Upper lobe of left lung (tissue), 6 donors: ENCODE measurements at regions not wholly inside any gene's neighbourhood (a gene's known extent, or its start where the extent isn't known, plus 50 kb on each side); places are given as distances from the start of the nearest gene placed in this dataset.

Experiments
- ATAC-seq, 2 donors: fragments of 200-7000 bp; cut with Tn5 transposase; one replicate each; pipeline ENCODE4 v1.9.1; 2022; ENCODE audit warnings: mild to moderate bottlenecking in 2 of 2, moderate library complexity in 2 of 2; ENCODE audit not compliant: low FRiP score in 2 of 2
- DNase-seq, 2 donors: peaks; one replicate each; pipeline ENCODE4 v3.0.0-alpha.2; 2019 to 2020
- H3K27ac ChIP-seq, 4 donors: fragments of 200-600 bp; sonication (generic); one replicate each; pipeline ENCODE4 v1.5.1; 2016 to 2019
- H3K27me3 ChIP-seq, 4 donors: fragments of 200-600 bp; sonication (generic); one replicate each; pipeline ENCODE4 v1.5.1; 2017 to 2019
- H3K36me3 ChIP-seq, 4 donors: fragments of 200-600 bp; sonication (generic); one replicate each; pipeline ENCODE4 v1.5.1; 2016 to 2019
- H3K4me1 ChIP-seq, 4 donors: fragments of 200-600 bp; sonication (generic); one replicate each; pipeline ENCODE4 v1.5.1; 2018 to 2019
- H3K4me3 ChIP-seq, 4 donors: fragments of 200-600 bp; sonication (generic); one replicate each; pipeline ENCODE4 v1.5.1; 2017 to 2019; ENCODE audit warnings: mild to moderate bottlenecking in 2 of 4, moderate library complexity in 1 of 4
- H3K9me3 ChIP-seq, 4 donors: fragments of 200-600 bp; sonication (generic); one replicate each; pipeline ENCODE4 v1.5.1; 2018 to 2019
- CTCF ChIP-seq, 6 experiments: fragments of 450-650 bp in 4 of 6; fragments of 200-600 bp in 2 of 6; sonication (generic) in 2 of 6; IDR thresholded peaks; one replicate each; pipeline ENCODE4 v1.5.1; 2016 to 2019; ENCODE audit warnings: antibody characterized with exemption in 6 of 6
- EP300 ChIP-seq, 4 donors: sonication (generic); formaldehyde crosslinking; IDR thresholded peaks; one replicate each; pipeline ENCODE4 v1.5.1; 2017; ENCODE audit warnings: antibody characterized with exemption in 4 of 4, control low read depth in 2 of 4
- POLR2A ChIP-seq, 4 donors: fragments of 450-650 bp; IDR thresholded peaks; one replicate each; pipeline ENCODE4 v1.5.1; 2016 to 2017; ENCODE audit warnings: antibody characterized with exemption in 4 of 4, mild to moderate bottlenecking in 2 of 4
- POLR2AphosphoS5 ChIP-seq, 2 donors: sonication (generic); formaldehyde crosslinking; IDR thresholded peaks; one replicate each; pipeline ENCODE4 v1.5.1; 2017; ENCODE audit warnings: antibody characterized with exemption in 2 of 2
- WGBS, 2 donors: methylation state at CpG; one replicate each; pipeline ENCODE4 v1.1.5; 2017 to 2018; 5-methylcytosine and 5-hydroxymethylcytosine counted together
- donor health status: DM: no; HTN: no; CAD: no; lungs with moderate emphysema.
- donor health status: DM: no; HTN: yes; CAD: no; lungs with severe emphysema.

DNA sequence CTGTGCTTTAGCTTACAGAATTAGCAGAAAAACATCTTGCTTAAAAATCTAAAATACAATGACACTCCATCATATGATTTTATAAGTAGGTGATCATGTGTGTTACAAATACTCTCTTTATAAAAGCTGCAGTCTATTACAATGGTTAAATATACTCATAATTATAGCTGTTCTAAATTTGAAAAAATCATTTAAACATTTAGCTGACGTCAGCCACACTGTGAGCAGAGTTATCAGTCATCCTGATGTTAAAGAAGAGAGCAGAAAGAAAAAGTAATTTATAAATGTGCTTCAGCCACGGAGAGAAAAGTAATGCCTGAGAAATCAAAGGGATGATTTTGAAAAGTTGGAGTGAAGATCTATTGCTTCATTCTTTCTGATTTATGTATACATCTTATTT, 1325.9 kb upstream of the B3GALT2 start:
- Histone ChIP-seq H3K4me3 (no peak overlapping the region), H3K27me3 (no peaks in the 10 kb centered on the region), H3K9me3 (peaks cover 0 to 8% (median 0%) of the 10 kb centered on the region in 4 donors), H3K4me1 (no peaks in the 10 kb centered on the region), H3K27ac (no peak overlapping the region), H3K36me3 (no peaks in the 10 kb centered on the region)
- 51 to 61% methylated on average over 2 of the region's 2 CpGs for WGBS, 2 donors
- no peak for ATAC-seq
- no peak for DNase-seq
- TF ChIP-seq POLR2A (IDR thresholded peaks at IDR 0.05) (no peak), CTCF (IDR thresholded peaks at IDR 0.05) (no peak), POLR2AphosphoS5 (IDR thresholded peaks at IDR 0.05) (no peak), EP300 (IDR thresholded peaks at IDR 0.05) (no peak)

DNA sequence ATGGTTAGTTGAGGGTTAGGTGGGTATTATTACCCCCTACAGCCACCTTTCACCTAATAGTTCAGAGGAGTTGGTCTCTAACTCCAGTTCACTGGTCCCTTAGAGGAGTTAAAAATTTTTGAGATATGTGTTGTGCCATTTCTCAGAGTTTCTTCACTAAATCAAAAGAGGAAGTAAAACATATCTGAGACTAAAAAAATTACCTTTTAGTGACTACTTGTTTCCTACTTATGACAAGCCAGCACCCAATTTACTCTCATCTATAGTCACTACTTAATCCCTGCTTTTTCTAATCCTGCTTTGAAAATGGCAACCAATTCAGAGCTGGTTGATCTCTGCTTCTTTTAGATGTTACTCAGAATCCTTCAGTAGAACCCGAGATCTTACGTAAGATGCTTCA, 1316.8 kb upstream of the B3GALT2 start:
- Histone ChIP-seq H3K4me1 (no peaks in the 10 kb centered on the region), H3K9me3 (no peaks in the 10 kb centered on the region), H3K36me3 (no peaks in the 10 kb centered on the region), H3K27me3 (no peaks in the 10 kb centered on the region), H3K4me3 (no peak overlapping the region), H3K27ac (no peak overlapping the region)
- 87 to 94% methylated on average over 2 of the region's 2 CpGs for WGBS, 2 donors
- ATAC-seq = no peak
- TF ChIP-seq EP300 (IDR thresholded peaks at IDR 0.05) (no peak), CTCF (IDR thresholded peaks at IDR 0.05) (no peak), POLR2A (IDR thresholded peaks at IDR 0.05) (no peak), POLR2AphosphoS5 (IDR thresholded peaks at IDR 0.05) (no peak)
- no peak for DNase-seq

DNA sequence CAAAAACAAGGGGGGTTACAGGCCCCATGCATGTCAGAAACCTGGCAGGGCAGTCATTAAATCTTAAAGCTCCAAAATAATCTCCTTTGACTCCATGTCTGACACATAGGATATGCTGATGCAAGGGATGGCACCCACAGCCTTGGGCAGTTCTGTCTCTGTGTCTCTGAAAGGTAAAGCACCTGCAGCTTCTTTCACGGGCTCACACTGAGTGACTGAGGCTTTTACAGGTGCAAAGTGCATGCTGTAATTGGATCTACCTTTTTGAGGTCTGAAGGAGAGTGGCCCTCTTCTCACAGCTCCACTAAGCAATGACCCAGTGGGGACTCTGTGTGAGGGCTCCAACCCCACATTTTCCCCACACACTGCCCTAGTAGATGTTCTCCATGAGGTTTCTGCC, 1309.0 kb upstream of the B3GALT2 start:
- Histone ChIP-seq H3K9me3 (peaks cover 0 to 3% (median 0%) of the 10 kb centered on the region in 4 donors), H3K4me3 (no peak overlapping the region), H3K27me3 (no peaks in the 10 kb centered on the region), H3K36me3 (no peaks in the 10 kb centered on the region), H3K27ac (no peak overlapping the region), H3K4me1 (no peaks in the 10 kb centered on the region)
- no peak for DNase-seq
- WGBS, 2 donors = 87 to 90% methylated on average over 1 of the region's 1 CpG
- no peak for ATAC-seq
- TF ChIP-seq CTCF (IDR thresholded peaks at IDR 0.05) (no peak), EP300 (IDR thresholded peaks at IDR 0.05) (no peak), POLR2AphosphoS5 (IDR thresholded peaks at IDR 0.05) (no peak), POLR2A (IDR thresholded peaks at IDR 0.05) (no peak)

DNA sequence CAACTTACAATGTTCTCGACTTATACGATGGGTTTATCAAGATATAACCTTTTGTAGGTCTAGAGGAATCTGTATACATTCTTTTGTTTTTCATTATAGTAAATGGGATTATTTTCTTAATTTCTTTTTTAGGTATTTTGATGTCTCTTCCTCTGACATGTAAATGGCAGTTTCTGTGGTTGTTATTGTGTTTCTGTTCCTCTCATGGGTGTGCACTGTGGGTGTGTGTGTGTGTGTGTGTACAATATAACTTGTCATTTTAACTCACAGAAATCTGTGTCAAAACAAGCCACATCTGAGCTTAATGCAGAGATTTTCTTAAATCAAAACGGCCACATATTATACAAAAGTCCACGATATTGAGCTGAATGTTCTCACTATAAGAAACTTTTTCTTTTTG, 1300.8 kb upstream of the B3GALT2 start:
- Histone ChIP-seq H3K4me3 (no peak overlapping the region), H3K36me3 (no peaks in the 10 kb centered on the region), H3K27me3 (no peaks in the 10 kb centered on the region), H3K4me1 (no peaks in the 10 kb centered on the region), H3K9me3 (no peaks in the 10 kb centered on the region), H3K27ac (no peak overlapping the region)
- ATAC-seq (no peak), DNase-seq (no peak)
- WGBS, 2 donors = 86% methylated on average over 4 of the region's 4 CpGs
- no peak for TF ChIP-seq POLR2AphosphoS5 (IDR thresholded peaks at IDR 0.05)
- no peak for TF ChIP-seq EP300 (IDR thresholded peaks at IDR 0.05)
- TF ChIP-seq CTCF (IDR thresholded peaks at IDR 0.05) = no peak

- DNase-seq (no peak), ATAC-seq (no peak)
- no peaks in the 10 kb centered on the region for H3K36me3 ChIP-seq
- H3K27me3 ChIP-seq = no peaks in the 10 kb centered on the region
- no peak overlapping the region for H3K27ac ChIP-seq
- H3K4me3 ChIP-seq = no peak overlapping the region
- H3K4me1 ChIP-seq = no peaks in the 10 kb centered on the region
- no peaks in the 10 kb centered on the region for H3K9me3 ChIP-seq
- no peak for TF ChIP-seq CTCF (IDR thresholded peaks at IDR 0.05)
- TF ChIP-seq POLR2AphosphoS5 (IDR thresholded peaks at IDR 0.05) = no peak
- TF ChIP-seq EP300 (IDR thresholded peaks at IDR 0.05) = no peak
- TF ChIP-seq POLR2A (IDR thresholded peaks at IDR 0.05) = no peak
Measured at GRCh38 chr1:194485432-194485831, 1299.0 kb upstream of the B3GALT2 start.
